Muscle of leg (tissue), 3 donors: ENCODE measurements at regions not wholly inside any gene's neighbourhood (a gene's known extent, or its start where the extent isn't known, plus 50 kb on each side); places are given as distances from the start of the nearest gene placed in this dataset.

Experiments used
- DNase-seq: peaks from one replicate; pipeline ENCODE4 v3.0.0; 2013
- H3K27ac ChIP-seq: one replicate; pipeline ENCODE4 v1.5.1; 2013; ENCODE audit warnings: mild to moderate bottlenecking, low read length, control low read depth
- H3K27me3 ChIP-seq: one replicate; pipeline ENCODE4 v1.6.1; 2013; ENCODE audit warnings: low read length; ENCODE audit not compliant: control insufficient read depth, insufficient read depth
- H3K36me3 ChIP-seq: one replicate; pipeline ENCODE4 v1.6.1; 2013; ENCODE audit warnings: low read length; ENCODE audit not compliant: control insufficient read depth, insufficient read depth
- H3K4me1 ChIP-seq: one replicate; pipeline ENCODE4 v1.6.1; 2013; ENCODE audit warnings: low read length; ENCODE audit not compliant: control insufficient read depth, insufficient read depth
- H3K4me3 ChIP-seq: one replicate; pipeline ENCODE4 v1.5.1; 2013; ENCODE audit warnings: low read length, control low read depth
- H3K9me3 ChIP-seq: replicated peaks from 2 replicates; pipeline ENCODE4 v1.6.1; 2013; ENCODE audit warnings: low read depth, low read length; ENCODE audit not compliant: control insufficient read depth
- WGBS: methylation state at CpG from one replicate; pipeline ENCODE4 v1.1.5; 2013; ENCODE audit warnings: missing lambda C conversion rate; ENCODE audit not compliant: insufficient coverage; 5-methylcytosine and 5-hydroxymethylcytosine counted together

GRCh38 chr21:28144653-28145052, 848.0 kb downstream of the LTN1 start:
- no peaks in the 10 kb centered on the region for H3K4me1 ChIP-seq
- DNase-seq = no peak
- WGBS = 80% methylated on average over 1 of the region's 4 CpGs
- H3K9me3 ChIP-seq = peaks cover 2% of the 10 kb centered on the region
- H3K4me3 ChIP-seq = no peak overlapping the region
- H3K27me3 ChIP-seq = no peaks in the 10 kb centered on the region
- H3K27ac ChIP-seq = no peak overlapping the region
- H3K36me3 ChIP-seq = no peaks in the 10 kb centered on the region

DNA sequence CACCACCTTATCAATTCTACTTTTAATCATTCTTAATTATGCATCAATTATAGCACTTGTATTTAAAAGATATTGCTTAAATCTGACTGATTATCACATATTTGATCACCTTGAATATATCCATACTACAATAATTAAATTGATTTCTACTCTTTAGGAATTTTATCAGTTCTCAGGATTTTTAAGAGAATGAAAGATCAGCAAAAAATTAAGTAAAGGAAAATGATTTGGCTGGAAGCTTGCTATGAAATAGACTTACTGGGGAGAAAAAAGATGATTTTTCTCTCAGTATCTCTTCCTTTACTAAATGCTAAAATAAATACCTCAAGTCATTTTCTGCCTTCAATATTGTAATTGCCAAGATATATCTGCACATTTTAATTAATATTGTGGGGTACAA, 848.6 kb downstream of the LTN1 start:
- no peaks in the 10 kb centered on the region for H3K27me3 ChIP-seq
- no peak overlapping the region for H3K4me3 ChIP-seq
- no peaks in the 10 kb centered on the region for H3K4me1 ChIP-seq
- peaks cover 2% of the 10 kb centered on the region for H3K9me3 ChIP-seq
- DNase-seq = no peak
- no peak overlapping the region for H3K27ac ChIP-seq
- H3K36me3 ChIP-seq = no peaks in the 10 kb centered on the region

DNA sequence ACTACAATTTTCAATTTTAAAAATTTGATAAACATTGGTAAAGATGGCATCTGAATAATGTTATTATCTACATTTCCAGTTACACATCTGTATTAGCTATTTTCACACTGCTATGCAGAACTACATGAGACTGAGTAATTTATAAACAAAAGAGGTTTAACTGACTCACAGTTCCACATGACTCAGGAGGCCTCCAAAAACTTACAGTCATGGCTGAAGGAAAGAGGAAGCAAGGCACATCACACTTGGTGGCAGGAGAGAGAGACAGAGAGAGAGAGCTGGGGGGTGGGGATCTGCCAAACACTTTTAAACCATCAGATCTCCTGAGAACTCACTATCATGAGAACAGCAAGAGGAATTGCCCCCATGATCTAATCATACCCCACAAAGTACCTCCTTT, 850.0 kb downstream of the LTN1 start:
- H3K27me3 ChIP-seq = no peaks in the 10 kb centered on the region
- H3K4me1 ChIP-seq = no peaks in the 10 kb centered on the region
- peaks cover 2% of the 10 kb centered on the region for H3K9me3 ChIP-seq
- no peak for DNase-seq
- no peak overlapping the region for H3K4me3 ChIP-seq
- H3K36me3 ChIP-seq = no peaks in the 10 kb centered on the region
- no peak overlapping the region for H3K27ac ChIP-seq

DNA sequence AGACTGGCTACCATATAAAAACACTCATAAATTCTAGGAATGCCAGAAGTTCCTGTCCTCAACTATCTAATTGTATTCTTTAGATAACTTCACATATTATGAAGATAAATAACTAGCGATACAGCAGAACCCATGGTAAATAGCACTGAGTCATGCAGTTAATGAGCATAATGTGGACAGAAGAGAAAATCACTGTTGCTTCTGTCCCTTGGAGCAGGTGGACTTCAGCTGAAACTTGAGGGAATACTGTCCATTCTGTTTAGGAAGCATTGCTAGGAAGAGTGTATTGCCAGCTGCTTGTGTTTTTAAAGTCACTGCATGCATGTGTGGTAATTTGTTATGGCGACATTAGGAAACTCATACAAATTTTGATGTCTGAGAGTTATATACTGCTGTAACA, 854.4 kb downstream of the LTN1 start:
- H3K36me3 ChIP-seq = no peaks in the 10 kb centered on the region
- DNase-seq = no peak
- 80% methylated on average over 1 of the region's 2 CpGs for WGBS
- no peaks in the 10 kb centered on the region for H3K27me3 ChIP-seq
- H3K4me1 ChIP-seq = no peaks in the 10 kb centered on the region
- H3K27ac ChIP-seq = no peak overlapping the region
- no peak overlapping the region for H3K4me3 ChIP-seq
- H3K9me3 ChIP-seq = peaks cover 2% of the 10 kb centered on the region

GRCh38 chr21:28136656-28137255, 855.9 kb downstream of the LTN1 start:
- no peak overlapping the region for H3K27ac ChIP-seq
- no peaks in the 10 kb centered on the region for H3K4me1 ChIP-seq
- no peak for DNase-seq
- no peaks in the 10 kb centered on the region for H3K36me3 ChIP-seq
- H3K27me3 ChIP-seq = no peaks in the 10 kb centered on the region
- no peak overlapping the region for H3K4me3 ChIP-seq
- H3K9me3 ChIP-seq = peaks cover 2% of the 10 kb centered on the region
- WGBS = 67% methylated on average over 1 of the region's 3 CpGs

DNA sequence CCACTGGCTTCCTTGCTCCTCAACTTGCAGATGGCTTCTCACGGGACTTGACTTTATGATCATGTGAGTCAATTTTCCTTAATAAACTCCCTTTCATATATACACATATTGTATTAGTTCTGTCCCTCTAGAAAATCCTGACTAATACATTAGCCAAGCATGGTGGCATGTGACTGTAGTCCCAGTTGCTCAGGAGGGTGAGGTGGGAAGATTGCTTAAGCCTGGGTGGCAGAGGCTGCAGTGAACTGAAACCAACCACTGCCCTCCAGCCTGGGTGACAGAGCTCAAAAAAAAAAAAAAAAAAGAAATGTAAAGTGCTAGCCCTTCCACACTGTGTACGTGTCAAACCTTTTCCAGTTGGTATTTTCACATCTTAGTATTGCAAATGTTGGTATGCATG, 857.0 kb downstream of the LTN1 start:
- no peak for DNase-seq
- Histone ChIP-seq H3K27me3 (no peaks in the 10 kb centered on the region), H3K27ac (no peak overlapping the region), H3K9me3 (peaks cover 11% of the 10 kb centered on the region), H3K4me1 (no peaks in the 10 kb centered on the region), H3K36me3 (no peaks in the 10 kb centered on the region), H3K4me3 (no peak overlapping the region)
- WGBS = 80% methylated on average over 1 of the region's 2 CpGs

- H3K27ac ChIP-seq = no peak overlapping the region
- peak; percentile 47 for DNase-seq
- WGBS = no CpG with 5 or more reads among the region's 2 CpGs
- H3K27me3 ChIP-seq = no peaks in the 10 kb centered on the region
- H3K4me3 ChIP-seq = no peak overlapping the region
- peaks cover 9% of the 10 kb centered on the region for H3K9me3 ChIP-seq
- H3K4me1 ChIP-seq = no peaks in the 10 kb centered on the region
- no peaks in the 10 kb centered on the region for H3K36me3 ChIP-seq
These were observed 859.6 kb downstream of the LTN1 start for GRCh38 chr21:28133116-28133515.

GRCh38 chr21:28132713-28133112, 860.0 kb downstream of the LTN1 start:
- Histone ChIP-seq H3K36me3 (no peaks in the 10 kb centered on the region), H3K4me1 (no peaks in the 10 kb centered on the region), H3K27me3 (no peaks in the 10 kb centered on the region), H3K9me3 (peaks cover 9% of the 10 kb centered on the region), H3K27ac (no peak overlapping the region), H3K4me3 (no peak overlapping the region)
- 17% methylated on average over 1 of the region's 1 CpG for WGBS
- DNase-seq = peak; percentile 16

- DNase-seq = peak; percentile 52
- no CpG with 5 or more reads among the region's 2 CpGs for WGBS
- Histone ChIP-seq H3K36me3 (no peaks in the 10 kb centered on the region), H3K4me1 (no peaks in the 10 kb centered on the region), H3K4me3 (no peak overlapping the region), H3K27ac (no peak overlapping the region), H3K27me3 (no peaks in the 10 kb centered on the region), H3K9me3 (peaks cover 9% of the 10 kb centered on the region)
These were observed 865.4 kb downstream of the LTN1 start for GRCh38 chr21:28127175-28127785.

DNA sequence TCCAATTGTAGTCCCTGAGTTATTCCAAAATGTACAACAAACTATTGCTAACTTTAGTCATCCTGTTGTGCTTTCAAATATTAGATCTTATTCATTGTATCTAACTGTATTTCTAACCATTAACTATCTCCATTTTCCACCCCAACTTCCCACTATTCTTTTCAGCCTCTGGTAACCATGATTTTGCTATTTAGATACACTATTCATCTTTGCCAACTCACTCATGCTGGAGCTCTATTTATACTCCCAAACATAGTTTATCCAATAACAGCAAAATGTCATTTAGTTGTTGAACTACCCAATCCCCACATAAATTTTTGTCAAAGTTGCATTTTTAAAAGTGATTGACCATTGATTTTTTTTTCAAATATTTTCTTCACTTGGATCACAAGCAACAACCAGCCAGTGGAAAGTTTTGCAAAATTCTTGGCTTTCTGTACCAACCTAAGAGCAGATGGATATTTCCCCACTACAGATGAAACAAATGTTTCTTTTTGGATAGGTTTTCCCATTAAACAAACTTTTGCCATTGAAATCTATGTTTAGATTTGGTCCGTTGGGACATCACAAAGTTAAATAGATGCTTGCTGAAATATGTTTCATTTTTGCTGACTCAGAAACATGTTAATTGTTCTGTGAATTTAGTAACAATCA, 866.0 kb downstream of the LTN1 start:
- no peak overlapping the region for H3K27ac ChIP-seq
- DNase-seq = peak; percentile 64
- WGBS = no CpG with 5 or more reads among the region's 1 CpG
- no peak overlapping the region for H3K4me3 ChIP-seq
- no peaks in the 10 kb centered on the region for H3K36me3 ChIP-seq
- H3K27me3 ChIP-seq = no peaks in the 10 kb centered on the region
- no peaks in the 10 kb centered on the region for H3K4me1 ChIP-seq
- peaks cover 8% of the 10 kb centered on the region for H3K9me3 ChIP-seq
